GM12892 (cell line): ENCODE measurements at regions not wholly inside any gene's neighbourhood (a gene's known extent, or its start where the extent isn't known, plus 50 kb on each side); places are given as distances from the start of the nearest gene placed in this dataset.

Experiments used
- POLR2A ChIP-seq: IDR thresholded peaks from 2 replicates; pipeline ENCODE4 v1.6.1; 2011; ENCODE audit warnings: low read depth, low read length, control low read depth
- POLR2AphosphoS5 ChIP-seq: IDR thresholded peaks from 2 replicates; pipeline ENCODE4 v1.6.1; 2011; ENCODE audit warnings: low read depth, low read length, control low read depth
- TAF1 ChIP-seq: IDR thresholded peaks from 2 replicates; pipeline ENCODE4 v1.6.1; 2011; ENCODE audit warnings: low read depth, mild to moderate bottlenecking, control low read depth, low read length, borderline replicate concordance

- TF ChIP-seq POLR2A (no peak), POLR2AphosphoS5 (no peak), TAF1 (no peak)
These were observed 416.6 kb upstream of the AZI2 start for GRCh38 chr3:28765194-28765593.
